Natural killer cell (primary cell): ENCODE measurements at regions not wholly inside any gene's neighbourhood (a gene's known extent, or its start where the extent isn't known, plus 50 kb on each side); places are given as distances from the start of the nearest gene placed in this dataset.
A peak's percentile ranks its signal among the peaks of the same experiment; 100 is the strongest.

Experiments used
- ATAC-seq, 3 donors: fragments of 150-1000 bp in 2 of 3; fragments of 200-7000 bp in 1 of 3; cut with Tn5 transposase; 1 replicate in 1 of 3; 2 replicates in 2 of 3; pipeline ENCODE4 v1.10.0; 2021; ENCODE audit warnings: mild to moderate bottlenecking in 2 of 3, moderate library complexity in 2 of 3
- DNase-seq, 2 donors: peaks; one replicate each; pipeline versions ENCODE4 v3.0.0 to v3.0.0-alpha.2; 2013 to 2021; ENCODE audit warnings: mixed read lengths in 1 of 2
- H3K27ac ChIP-seq: one replicate; pipeline ENCODE4 v1.5.1; 2013; ENCODE audit warnings: mild to moderate bottlenecking, low read length
- H3K27me3 ChIP-seq: one replicate; pipeline ENCODE4 v1.6.1; 2013; ENCODE audit warnings: low read length; ENCODE audit not compliant: control insufficient read depth, insufficient read depth
- H3K36me3 ChIP-seq: one replicate; pipeline ENCODE4 v1.6.1; 2013; ENCODE audit warnings: low read length; ENCODE audit not compliant: control insufficient read depth, insufficient read depth
- H3K4me1 ChIP-seq: one replicate; pipeline ENCODE4 v1.6.1; 2013; ENCODE audit warnings: low read length; ENCODE audit not compliant: control insufficient read depth, insufficient read depth
- H3K4me3 ChIP-seq: one replicate; pipeline ENCODE4 v1.5.1; 2013; ENCODE audit warnings: low read length
- H3K9me3 ChIP-seq: one replicate; pipeline ENCODE4 v1.6.1; 2013; ENCODE audit warnings: low read length; ENCODE audit not compliant: control insufficient read depth, insufficient read depth
- H3K27ac Mint-ChIP-seq, 2 donors: one replicate each; pipeline ENCODE4 v1.8.0; 2022; ENCODE audit warnings: mild to moderate bottlenecking in 2 of 2, mixed read lengths in 2 of 2, moderate library complexity in 1 of 2
- H3K27me3 Mint-ChIP-seq, 2 donors: one replicate each; pipeline ENCODE4 v1.8.0; 2022; ENCODE audit warnings: low read depth in 2 of 2, mixed read lengths in 2 of 2
- H3K36me3 Mint-ChIP-seq: one replicate; pipeline ENCODE4 v1.8.0; 2022; ENCODE audit warnings: mixed read lengths
- H3K4me1 Mint-ChIP-seq, 2 donors: one replicate each; pipeline ENCODE4 v1.8.0; 2022; ENCODE audit warnings: mixed read lengths in 2 of 2
- H3K4me3 Mint-ChIP-seq: one replicate; pipeline ENCODE4 v1.8.0; 2022; ENCODE audit warnings: mild to moderate bottlenecking, moderate library complexity, mixed read lengths
- H3K9me3 Mint-ChIP-seq, 2 donors: one replicate each; pipeline ENCODE4 v1.8.0; 2022; ENCODE audit warnings: mixed read lengths in 2 of 2
- WGBS: methylation state at CpG from one replicate; pipeline ENCODE4 v1.1.7; 2013; ENCODE audit warnings: missing lambda C conversion rate; ENCODE audit not compliant: insufficient coverage; 5-methylcytosine and 5-hydroxymethylcytosine counted together
- intact Hi-C: fragments of 100-400 bp; cut with micrococcal nuclease; formaldehyde crosslinking; loops from one replicate; pipeline ENCODE4 v1.14.2; 2022
- TF ChIP-seq, protein P1 (sequence below): fragments of 200-600 bp; IDR thresholded peaks from one replicate; pipeline ENCODE4 v1.8.0; 2022; ENCODE audit warnings: antibody characterized with exemption

DNA sequence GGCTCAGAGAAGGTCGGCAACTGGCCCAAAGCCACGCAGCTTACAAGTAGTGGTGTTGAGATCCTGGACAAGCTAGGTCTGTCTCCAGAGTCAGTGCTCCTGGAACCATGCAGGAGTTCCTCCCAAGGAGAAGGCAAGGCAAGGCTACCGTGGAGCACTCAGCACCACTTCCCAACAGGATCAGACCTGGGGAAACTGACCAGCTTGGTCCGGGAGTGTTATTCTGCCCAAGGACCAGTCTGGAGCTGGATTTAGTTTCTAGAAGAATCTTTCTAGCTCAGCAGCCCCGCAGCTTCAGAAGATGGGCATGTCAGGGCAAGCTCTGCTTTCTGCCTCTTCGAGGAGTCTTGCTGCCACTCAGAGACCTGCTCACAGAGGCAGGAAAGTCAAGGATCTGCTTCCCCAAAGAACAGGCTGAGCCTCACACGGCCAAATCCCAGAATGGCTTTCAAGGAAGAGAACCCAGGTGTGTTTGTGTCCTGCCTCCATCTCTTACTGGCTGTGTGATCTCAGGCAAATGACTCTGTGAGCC is 302.8 kb downstream of the MATN1 start:
- no peak overlapping the region for H3K27ac ChIP-seq
- H3K36me3 Mint-ChIP-seq = no peaks in the 10 kb centered on the region
- H3K4me1 ChIP-seq = no peaks in the 10 kb centered on the region
- H3K27me3 Mint-ChIP-seq = peaks cover 5 to 9% of the 10 kb centered on the region in 2 donors
- H3K36me3 ChIP-seq = no peaks in the 10 kb centered on the region
- H3K9me3 Mint-ChIP-seq = no peaks in the 10 kb centered on the region
- no peaks in the 10 kb centered on the region for H3K4me1 Mint-ChIP-seq
- intact Hi-C loops = no loop called here
- DNase-seq (no peak), ATAC-seq (no peak)
- H3K27ac Mint-ChIP-seq = no peak overlapping the region
- no peak overlapping the region for H3K4me3 Mint-ChIP-seq
- no peaks in the 10 kb centered on the region for H3K9me3 ChIP-seq
- TF ChIP-seq, protein P1, sequence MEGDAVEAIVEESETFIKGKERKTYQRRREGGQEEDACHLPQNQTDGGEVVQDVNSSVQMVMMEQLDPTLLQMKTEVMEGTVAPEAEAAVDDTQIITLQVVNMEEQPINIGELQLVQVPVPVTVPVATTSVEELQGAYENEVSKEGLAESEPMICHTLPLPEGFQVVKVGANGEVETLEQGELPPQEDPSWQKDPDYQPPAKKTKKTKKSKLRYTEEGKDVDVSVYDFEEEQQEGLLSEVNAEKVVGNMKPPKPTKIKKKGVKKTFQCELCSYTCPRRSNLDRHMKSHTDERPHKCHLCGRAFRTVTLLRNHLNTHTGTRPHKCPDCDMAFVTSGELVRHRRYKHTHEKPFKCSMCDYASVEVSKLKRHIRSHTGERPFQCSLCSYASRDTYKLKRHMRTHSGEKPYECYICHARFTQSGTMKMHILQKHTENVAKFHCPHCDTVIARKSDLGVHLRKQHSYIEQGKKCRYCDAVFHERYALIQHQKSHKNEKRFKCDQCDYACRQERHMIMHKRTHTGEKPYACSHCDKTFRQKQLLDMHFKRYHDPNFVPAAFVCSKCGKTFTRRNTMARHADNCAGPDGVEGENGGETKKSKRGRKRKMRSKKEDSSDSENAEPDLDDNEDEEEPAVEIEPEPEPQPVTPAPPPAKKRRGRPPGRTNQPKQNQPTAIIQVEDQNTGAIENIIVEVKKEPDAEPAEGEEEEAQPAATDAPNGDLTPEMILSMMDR = no peak
- no peaks in the 10 kb centered on the region for H3K27me3 ChIP-seq
- 75% methylated on average over 7 of the region's 7 CpGs for WGBS
- H3K4me3 ChIP-seq = no peak overlapping the region

DNA sequence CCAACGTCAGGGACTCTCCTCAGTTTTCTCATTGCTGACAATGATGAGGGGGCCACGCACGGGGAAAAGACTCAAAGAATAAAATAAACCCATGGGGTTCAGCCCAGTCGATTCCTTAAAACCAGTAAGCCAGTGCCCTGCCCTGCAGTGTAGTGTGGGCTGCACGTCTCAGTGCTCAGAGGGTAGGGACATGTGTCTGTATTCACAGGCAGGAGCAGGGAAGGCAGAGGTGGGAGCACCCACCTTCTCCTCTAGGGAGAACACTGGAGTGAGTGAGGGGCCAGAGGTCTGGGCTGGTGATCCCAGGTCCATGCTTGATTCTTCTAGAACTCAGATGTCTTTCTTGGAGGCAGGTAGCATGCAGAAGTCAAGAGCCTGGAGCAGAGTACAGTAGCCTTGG is 303.6 kb downstream of the MATN1 start:
- ATAC-seq (no peak), DNase-seq (peak in 1 of 2 donors; percentile 7)
- Mint-ChIP-seq H3K27me3 (peaks cover 5 to 6% of the 10 kb centered on the region in 2 donors), H3K4me3 (no peak overlapping the region), H3K27ac (no peak overlapping the region), H3K9me3 (no peaks in the 10 kb centered on the region), H3K36me3 (no peaks in the 10 kb centered on the region), H3K4me1 (no peaks in the 10 kb centered on the region)
- Histone ChIP-seq H3K9me3 (no peaks in the 10 kb centered on the region), H3K27ac (no peak overlapping the region), H3K36me3 (no peaks in the 10 kb centered on the region), H3K27me3 (no peaks in the 10 kb centered on the region), H3K4me3 (no peak overlapping the region), H3K4me1 (no peaks in the 10 kb centered on the region)
- intact Hi-C loops = no loop called here
- WGBS = 70% methylated on average over 5 of the region's 5 CpGs
- TF ChIP-seq, protein P1 = no peak

DNA sequence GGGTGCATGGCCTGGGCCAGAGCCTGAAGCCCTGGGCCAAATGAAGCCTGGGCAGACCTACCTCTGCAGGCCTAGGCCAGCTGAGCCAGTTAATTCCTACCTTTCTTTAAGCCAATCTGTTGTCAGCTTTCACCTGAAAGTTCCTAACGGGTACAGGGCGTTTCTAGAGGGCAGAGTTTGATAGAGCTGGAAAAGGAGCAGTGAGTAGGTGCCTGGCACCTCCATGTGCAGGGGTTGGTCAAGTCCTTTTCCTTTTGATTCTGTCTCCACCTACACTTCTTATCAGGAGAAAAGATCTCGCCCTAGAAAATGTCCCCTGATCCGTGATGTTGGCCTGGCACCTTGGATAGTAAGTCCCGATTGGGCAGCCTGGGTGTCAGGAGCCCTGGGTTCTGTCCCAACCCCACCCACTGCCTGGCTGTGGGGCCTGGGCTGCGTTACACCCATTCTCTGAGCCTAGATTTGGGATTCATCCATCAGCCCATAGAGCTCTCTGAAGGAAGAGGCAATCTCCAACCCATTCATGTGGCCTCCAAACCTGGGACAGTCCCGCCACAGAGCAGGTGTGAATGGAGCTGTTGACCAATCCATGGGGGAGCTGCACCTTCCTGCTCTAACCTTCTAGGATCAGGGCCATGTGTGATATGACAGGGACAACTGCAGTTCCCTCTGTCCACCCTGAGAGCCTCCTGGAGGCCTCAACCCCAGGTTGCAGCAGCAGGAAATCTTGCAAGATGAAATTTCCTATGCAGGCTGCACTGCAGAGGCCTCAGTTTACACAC is 304.3 kb downstream of the MATN1 start:
- H3K27ac ChIP-seq = no peak overlapping the region
- no peaks in the 10 kb centered on the region for H3K36me3 Mint-ChIP-seq
- no peak overlapping the region for H3K27ac Mint-ChIP-seq
- TF ChIP-seq, protein P1 = no peak
- DNase-seq = peak in 1 of 2 donors; percentile 1
- H3K27me3 ChIP-seq = no peaks in the 10 kb centered on the region
- no peaks in the 10 kb centered on the region for H3K9me3 Mint-ChIP-seq
- H3K36me3 ChIP-seq = no peaks in the 10 kb centered on the region
- peaks cover 3 to 5% of the 10 kb centered on the region in 2 donors for H3K27me3 Mint-ChIP-seq
- no peaks in the 10 kb centered on the region for H3K4me1 ChIP-seq
- H3K9me3 ChIP-seq = no peaks in the 10 kb centered on the region
- no peaks in the 10 kb centered on the region for H3K4me1 Mint-ChIP-seq
- no peak overlapping the region for H3K4me3 Mint-ChIP-seq
- whole genome bisulfite sequencing = 71% methylated on average over 7 of the region's 7 CpGs
- intact Hi-C loops = no loop called here
- no peak for ATAC-seq
- no peak overlapping the region for H3K4me3 ChIP-seq
